RPMI8226 (cell line): ENCODE measurements at regions not wholly inside any gene's neighbourhood (a gene's known extent, or its start where the extent isn't known, plus 50 kb on each side); places are given as distances from the start of the nearest gene placed in this dataset.
"Not testable (repeated sequence)": the region's sequence is repeated elsewhere in the genome, so short reads cannot be mapped to it uniquely, and the experiment has no call there.

Source experiments
- DNase-seq: peaks from one replicate; pipeline ENCODE4 v3.0.0-alpha.2; 2015

DNA sequence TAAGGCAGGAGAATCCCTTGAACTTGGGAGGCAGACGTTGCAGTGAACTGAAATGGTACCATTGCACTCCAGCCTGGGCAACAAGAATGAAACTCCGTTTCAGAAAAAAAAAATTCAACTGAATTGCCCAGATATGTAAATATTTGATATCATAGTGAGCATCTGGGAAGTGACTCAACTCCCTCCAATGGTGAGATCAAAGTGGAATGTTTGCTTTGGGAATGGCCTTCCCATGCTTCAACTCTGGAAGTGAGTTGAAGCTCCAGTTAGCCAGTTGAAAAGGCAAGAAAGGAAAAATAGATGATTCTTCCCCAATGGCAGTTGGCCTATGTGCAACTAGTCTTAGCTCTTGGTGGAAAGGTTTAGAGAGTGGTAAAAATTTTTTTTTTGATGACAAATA, 131.6 kb upstream of the CMC1 start:
- DNase-seq, result no peak

DNA sequence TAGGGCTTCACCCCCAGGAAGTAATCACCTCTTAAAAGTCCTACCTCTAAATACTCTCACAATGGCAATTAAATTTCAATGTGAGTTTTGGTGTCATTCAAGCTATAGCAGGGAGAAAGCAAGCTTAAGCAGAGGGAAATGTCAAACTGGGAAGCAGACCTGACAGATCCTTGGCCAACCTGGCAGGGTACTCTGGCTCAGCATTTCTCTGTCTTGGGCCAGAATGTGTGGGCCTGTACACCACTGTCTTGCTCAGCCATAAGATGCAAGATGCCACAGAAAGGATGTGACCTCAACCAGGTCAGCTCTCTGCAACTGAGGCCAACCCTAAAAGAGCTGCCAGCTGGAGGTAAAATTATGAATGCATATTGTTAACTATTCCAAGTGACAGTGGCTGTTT, 130.6 kb upstream of the CMC1 start:
- no peak for DNase-seq

DNA sequence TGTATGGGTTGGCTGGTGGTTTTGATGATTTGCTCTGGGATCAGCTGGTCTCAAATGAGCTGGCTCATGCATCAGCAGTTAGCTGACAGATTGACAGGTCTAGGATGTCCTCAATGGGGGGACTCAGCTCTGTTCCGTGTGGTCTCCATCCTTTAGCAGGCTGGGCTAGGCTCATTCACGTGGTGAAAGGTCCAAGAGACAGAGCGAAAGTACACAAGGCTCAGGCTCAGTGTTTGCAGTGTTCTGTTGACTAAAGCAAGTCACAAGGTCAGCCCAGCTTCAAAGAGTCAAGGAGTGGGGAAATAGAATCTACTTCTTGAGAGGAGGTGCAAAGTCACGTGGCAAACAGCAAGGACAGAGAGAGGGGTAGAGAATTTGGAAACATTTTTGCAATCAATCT, 126.5 kb upstream of the CMC1 start:
- no peak for DNase-seq

DNA sequence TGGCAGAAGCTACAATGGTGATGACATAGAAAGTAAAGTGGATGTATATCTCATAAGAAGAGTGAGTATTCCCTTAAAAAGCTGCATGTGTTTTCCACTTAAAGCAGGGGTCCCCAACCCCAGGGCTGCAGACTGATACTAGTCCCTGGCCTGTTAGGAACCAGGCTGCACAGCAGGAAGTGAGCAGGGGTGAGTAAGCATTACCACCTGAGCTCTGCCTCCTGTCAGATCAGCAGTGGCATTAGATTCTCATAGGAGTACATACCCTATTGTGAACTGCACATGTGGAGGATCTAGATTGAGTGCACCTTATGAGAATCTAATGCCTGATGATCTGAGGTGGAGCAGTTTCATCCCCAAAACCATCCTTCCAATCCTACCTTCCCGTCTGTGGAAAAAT, 126.1 kb upstream of the CMC1 start:
- no peak for DNase-seq

DNA sequence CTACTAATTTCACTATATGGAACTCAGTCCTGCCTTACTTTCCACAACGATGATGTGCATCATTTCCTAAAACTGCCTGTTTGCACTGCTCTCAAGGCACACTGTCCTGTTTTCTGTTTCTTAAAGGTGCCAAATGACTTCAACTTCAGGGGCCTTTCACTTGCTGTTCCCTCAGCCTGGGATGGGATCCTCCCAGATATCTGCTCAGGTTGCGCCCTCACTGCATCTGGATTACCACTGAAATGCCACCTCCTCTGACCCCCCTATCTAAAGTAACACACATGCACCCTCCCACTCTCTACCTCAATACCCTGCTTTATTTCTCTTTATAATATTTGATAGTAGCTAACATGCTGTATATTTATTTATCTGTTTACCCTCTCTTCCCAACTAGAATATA, 123.8 kb upstream of the CMC1 start:
- no peak for DNase-seq

DNA sequence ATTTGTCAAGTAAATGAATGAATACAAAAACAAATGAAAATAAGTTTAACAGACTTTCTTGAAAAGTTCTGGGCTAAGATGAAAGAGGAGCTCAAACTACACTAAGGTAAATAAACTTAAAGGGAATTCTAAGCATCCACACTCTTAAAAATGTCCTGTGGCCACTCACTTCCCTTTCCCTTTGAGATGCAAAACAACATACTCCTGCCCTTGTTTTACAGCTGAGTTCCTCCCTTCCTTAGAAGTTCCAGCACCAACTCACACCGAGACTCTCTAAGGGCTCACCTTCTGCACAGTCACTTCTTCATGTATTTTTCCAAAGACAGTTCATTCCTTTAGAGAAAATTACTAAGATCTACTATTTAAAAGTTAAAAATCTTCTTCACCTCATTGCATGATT, 123.3 kb upstream of the CMC1 start:
- DNase-seq, result no peak

DNA sequence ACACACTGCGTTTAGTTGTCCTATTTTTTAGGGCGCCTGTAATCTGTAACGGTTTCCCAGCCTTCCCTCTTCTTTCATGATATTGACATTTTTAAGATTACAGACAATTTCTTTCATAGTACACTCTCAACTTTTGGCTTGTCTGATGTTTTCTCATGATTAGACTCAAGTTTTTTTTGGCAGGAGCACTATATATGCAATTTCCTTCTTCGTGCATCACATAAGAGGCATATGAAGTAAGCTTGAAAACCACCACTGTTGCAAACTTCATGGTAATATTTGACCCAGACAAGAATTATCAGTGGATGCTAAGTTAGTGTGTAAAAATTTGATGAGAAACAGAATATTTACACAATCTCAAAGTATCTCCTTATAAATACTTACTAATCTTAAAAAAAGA, 119.2 kb upstream of the CMC1 start:
- DNase-seq, result no peak

DNA sequence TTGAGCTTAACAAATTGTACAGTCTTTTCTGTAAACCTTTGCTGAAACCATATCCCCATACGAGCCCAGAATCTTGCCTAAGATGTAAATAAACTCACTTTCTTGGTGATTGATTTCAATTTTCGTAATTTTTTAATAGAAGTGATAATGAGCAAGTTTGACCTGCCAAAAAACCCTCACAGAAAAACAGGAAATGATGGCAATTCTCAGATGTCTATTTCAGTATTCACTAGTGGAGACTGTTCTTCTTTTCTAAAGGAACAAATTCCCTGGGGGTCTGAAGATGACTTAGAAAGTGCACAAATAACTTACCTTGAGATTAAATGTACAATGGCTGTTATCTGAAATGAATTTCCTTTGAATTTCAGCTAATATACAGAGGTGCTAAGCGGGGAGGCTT, 116.5 kb upstream of the CMC1 start:
- DNase-seq, result no peak

DNA sequence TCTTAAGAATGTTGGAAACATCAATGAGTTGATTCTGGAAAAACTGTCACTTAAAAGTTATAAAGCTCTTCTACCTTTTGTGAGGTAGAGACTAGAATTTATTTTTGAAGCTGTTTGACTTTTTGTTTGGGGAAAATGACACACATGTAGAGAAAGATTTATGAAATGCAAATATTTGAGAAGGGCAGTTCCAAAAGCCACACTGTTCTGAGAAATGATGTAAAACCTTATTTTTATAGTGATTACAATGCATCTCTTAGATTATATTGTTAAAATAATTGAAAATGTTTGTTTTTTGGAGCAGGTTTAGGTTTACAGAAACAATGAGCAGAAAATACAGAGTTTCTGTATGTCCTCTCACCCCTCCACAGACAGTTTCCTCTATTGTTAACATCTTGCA, 116.1 kb upstream of the CMC1 start:
- DNase-seq, result no peak

DNA sequence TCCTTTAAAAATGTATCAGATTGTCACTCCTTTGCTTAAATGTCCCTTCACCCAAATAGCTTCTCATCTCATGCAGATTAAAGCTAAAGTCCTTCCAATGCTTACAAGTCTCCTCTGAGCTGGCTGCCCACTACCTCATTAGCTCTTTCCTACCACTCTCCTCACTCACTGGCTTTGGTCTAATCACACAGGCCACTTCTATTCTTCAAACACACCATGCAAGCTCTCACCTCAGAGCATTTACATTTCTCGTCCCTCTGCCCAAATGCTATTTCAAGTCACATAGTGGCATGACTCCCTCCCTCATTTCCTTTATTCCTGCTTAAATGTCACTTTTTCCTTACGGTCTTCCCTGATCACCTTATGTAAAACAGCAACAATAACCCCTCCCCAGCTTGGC, 110.6 kb upstream of the CMC1 start:
- no peak for DNase-seq

DNA sequence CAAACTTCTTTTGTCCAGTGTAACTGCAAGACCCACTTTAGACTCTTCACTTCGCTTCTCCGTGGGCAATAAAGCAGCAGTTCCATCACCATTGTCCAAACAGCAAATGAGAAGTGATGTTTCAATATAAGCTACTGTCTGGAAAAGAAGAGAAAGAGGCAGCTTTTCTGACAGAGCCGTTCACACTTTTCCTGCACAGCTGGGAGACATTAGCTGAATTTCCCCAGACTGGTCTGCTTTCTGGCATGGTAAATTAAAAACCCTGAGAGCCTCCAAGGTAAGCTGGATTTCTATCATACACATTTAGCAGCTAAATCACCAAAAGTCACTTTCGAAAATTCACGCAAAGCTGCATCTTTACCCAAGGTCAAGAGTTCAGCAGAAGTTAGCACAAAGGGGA, 108.5 kb upstream of the CMC1 start:
- no peak for DNase-seq

DNA sequence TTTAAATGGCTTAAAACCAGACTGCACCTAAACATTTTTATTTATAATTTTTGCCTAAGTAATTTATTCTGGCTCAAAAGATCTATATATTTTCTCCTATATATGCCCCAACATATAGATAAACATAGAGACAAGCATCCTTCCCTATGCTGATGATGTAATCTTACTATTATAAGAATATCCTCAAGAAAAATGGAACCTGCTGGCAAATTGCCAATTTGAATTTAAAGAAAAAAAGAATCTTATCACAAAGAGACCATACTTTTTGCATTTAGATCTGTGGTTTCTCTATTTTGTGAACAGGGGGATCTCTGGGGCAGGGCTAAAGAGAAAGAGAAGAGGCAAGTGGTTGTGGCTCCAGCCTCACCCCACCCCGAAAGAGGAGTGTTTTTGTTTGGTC, 107.2 kb upstream of the CMC1 start:
- no peak for DNase-seq

DNA sequence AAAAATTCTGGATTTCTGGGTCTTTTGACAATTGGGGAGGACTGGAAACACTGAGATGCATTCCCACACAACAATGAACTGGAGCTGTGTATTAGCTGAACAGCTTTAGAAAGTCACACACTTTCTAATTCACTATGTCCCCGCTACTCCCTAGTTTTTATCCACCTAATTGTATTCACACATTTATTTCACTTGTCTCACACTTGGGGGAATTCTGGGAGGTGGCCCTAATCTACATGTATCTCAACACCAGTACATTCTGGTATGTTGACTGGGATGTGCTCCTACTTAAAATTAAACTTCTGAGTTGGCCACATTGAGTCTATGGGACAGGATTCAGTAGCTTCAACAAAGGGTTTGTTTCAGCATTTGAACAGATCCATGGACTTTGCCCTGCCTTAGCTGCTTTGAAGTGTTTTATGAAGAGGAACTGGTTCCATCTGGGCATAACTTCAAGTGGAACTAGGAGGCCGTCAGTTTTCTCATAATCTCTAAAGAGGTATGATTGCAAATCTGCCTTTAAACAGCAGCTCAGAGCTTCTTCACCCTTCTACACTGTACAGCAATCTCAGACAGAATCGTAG, 106.5 kb upstream of the CMC1 start:
- DNase-seq, result no peak

DNA sequence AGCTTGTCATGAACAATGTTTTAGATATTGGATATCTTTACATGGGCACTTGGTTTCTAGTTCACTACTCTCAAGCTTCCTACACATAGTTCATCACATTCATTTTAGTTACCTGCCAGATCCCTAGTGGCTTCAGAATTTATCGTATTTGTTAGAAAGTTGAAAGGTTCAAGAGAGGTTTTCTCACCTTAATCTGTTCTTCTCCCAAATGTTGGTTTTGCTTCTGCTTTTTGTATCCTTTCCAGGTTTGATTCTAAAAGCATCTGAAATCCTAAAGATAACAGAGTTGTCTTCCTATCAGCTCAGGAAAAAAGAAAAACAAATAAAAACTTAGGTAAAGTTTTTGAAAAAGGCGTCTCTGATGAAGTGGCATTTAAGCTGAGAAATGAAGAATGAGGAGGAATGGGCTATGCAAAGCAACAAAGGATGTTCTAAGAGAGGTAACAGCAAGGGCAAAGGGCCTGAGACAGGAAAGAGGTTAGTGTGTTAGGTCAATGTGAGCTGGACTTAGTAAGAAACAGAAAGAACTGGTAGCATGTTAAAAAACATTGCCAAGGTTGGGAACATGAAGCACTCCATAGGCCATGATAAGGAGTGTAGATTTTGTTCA, 104.7 kb upstream of the CMC1 start:
- no peak for DNase-seq

DNA sequence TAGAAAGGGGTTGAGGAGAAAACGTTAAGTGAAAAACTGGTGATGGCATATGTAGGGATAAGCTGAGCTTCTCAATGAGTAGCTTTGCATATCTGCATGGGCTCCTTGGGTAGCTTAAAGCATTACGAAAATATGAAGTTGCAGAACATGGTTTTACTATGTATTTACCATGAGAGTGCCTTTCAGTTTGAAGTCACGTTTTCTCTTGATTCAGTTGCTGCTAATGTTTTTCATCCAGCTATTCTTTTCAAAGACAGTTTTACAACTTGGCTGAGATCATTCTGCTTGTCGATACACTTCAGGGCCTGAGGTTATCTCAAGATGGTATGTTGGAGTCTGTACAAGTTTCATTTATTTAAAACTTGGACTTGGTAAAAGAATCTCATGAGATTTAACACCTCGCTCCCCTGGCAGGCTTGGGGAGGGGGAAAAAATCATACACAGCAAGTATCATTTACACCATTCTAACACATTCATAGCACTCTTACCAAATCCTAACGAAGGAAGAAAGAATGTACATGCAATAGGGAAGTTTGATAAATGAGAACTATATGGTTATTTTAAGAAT, 103.3 kb upstream of the CMC1 start:
- DNase-seq, result no peak

DNA sequence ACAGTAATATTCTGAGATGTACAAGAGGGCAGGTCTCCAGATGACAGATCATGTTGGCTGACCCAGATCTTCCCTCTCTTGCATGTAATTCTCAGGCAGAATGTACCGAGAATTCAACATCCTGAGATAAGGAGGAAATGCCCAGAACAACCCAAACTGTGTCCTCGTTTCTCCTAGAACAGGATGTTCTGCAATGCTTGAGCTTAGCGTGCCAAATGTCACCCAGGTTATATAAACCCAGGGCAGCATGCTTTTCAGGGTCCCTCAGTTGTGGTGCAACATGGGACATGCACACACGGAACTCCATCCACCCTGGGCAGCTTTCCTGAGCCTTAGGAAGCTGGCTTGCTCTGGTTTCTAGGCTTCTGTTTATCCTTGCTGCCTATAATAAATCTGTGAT, 102.1 kb upstream of the CMC1 start:
- no peak for DNase-seq

DNA sequence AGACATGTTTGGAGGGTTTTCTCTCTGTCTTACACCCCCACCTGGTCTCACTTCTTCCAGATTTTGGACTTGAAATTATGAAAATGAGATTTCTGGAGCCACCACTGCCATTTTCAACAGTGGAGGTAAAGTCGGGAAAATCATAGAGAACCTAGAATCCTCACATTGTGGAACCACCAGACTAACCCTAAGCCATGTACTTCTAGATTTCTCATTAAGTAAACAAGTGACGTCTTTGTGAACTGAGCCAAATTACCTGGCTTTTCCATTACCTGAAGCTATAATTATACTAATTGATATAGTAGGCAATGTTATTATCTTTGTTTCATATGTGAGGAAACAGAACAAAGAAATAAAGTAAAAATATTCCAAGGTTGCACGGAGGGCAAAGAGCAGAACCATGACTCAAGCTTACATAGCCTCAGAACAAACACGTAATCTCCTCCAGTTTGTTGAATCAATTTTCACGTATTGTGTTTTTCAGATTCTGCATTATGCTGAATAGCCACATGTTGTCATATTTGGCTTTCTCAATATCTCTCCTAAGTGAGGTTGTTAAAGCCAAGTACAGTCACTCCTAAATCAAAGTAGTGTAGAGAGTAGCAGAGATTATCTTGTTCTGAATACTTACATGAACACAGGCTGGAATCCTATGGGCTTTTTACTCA, 101.3 kb upstream of the CMC1 start:
- no peak for DNase-seq

DNA sequence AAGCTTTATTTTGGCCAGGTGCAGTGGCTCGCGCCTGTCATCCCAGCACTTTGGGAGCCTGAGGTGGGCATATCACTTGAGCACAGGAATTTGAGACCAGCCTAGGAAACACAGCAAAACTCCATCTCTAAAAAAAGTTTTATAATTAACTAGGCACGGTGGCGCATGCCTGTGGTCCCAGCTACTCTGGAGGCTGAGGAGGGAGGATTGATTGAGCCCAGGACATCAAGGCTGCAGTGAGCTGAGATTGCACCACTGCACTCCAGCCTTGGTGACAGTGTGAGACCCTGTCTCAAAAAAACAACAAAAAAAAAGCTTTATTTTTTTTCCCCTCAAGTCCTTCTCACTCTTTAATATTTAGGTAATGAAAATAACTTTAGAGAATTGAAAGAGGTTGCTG, 100.8 kb upstream of the CMC1 start:
- DNase-seq, result no peak

DNA sequence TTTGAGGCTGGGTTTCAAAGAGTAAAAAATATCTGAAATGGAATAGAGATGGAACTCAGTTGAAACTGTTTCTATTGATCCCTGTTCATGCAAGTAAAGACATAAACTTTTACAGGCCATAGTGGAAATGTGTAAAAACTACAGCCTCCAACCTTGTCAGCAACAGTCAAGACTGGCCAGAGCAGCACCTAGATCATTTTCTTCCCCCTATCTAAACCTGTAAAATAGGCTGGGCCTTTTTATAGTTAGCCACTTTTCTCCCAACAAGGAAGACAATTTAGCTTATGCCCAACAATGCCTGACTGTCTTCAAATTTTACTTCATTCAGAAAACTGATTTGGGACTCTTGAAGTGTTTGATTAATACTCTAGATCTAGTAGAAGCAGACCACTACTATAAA, 91.5 kb upstream of the CMC1 start:
- no peak for DNase-seq

DNA sequence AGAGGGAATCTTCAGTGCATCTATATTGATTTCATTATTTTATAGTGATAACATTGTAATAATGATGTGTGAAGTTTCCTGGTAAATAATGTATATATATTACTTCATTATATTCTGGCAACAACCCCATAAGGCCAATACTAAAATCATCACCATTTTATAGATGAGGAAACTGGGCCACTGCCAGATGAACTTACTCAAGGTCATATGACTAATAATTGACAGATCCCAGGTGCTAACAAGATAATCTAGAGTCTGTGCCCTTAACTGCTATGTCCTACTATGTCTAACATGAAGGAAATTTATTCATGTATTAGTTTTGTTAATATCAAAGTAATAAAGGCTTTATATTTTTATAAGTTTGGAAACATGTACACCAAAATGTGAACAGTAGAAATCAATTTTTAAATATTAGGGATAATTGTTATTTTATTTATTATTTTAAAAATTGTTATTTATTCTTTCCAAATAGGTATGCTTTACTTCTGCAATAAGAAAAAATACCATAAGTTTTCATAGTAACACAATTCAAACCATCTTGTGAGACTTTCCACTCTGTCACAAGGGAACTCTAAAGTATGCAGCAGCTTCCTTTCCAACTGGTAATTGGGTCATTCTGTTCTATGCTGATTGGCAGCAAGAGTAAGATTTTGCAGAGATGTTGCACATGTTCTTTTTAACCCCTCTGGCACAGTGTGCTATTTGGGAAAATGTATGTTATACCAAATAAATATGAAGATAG, 90.8 kb upstream of the CMC1 start:
- no peak for DNase-seq

DNA sequence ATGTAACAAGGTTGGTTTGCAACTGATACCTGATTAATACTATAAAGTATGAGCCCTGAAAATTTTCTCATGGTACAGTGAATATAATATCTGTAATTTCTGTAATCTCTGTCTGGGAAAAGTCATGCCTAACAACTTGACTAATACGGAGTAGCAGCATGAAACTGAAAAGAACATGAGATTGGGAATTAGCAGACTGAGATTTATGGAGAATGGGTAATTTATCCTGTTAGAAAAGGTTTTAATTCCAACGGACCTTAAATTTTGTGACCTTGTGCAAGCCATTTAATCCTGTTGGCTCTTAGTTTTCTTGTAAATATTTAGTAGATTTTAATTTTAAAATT, 90.2 kb upstream of the CMC1 start:
- DNase-seq, result no peak

DNA sequence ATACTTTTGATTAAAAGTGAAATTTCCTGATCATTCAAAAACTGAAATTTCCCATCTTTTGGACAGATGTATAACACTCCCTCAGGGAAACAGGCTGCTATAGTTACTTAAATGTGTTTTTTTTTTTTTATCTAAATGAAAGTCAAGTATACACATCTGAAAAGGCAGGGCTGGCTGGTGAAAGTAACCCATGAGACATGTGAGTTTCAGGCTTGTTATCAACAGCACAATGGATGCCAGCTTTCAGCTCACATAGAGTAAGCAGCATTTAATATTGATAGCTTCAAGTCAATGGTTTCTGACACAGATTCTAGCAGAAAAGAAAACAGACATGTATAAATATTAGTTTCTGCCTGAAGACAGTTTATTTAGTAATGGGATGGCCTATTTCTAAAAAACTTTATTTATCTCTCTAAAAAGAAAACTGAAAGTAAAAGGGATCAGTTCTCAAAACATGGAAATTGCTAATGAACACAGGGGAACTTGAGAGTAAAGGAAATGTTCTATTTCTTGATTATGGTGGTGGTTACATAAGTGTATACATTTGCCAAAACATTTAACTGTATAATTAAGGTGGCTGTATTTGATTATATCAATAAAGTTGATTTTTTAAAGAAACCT, 89.7 kb upstream of the CMC1 start:
- no peak for DNase-seq

DNA sequence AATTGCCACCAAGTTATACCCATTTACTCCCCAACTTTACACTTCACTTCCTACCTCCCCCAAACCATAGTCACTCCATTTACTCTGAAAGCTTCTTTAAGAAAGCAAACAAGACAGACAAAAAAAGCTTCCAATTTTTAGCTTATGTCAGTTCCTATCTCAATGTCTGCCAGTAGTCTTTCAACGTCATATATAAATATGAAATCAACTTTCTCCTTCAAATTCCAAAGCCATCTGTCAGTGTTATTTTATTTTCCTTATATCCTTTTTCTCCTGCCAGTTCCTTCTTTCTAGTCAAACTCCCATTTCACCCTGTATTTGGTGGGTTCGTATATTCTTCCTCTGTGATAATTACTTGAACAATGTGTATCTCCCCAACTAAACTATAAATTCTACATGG, 85.8 kb upstream of the CMC1 start:
- no peak for DNase-seq

DNA sequence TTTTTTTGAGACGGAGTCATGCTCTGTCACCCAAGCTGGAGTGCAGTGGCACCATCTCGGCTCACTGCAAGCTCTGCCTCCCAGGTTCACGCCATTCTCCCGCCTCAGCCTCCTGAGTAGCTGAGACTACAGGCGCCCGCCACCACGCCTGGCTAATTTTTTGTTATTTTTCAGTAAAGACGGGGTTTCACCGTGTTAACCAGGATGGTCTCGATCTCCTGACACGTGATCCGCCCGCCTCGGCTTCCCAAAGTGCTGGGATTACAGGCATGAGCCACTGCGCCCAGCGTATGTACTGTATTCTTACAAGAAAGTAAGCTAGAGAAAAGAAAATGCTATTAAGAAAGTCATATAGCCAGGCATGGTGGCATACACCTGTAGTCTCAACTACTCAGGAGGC, 84.8 kb upstream of the CMC1 start:
- not testable (repeated sequence) for DNase-seq
